Lung (tissue), 11 donors: ENCODE measurements at regions not wholly inside any gene's neighbourhood (a gene's known extent, or its start where the extent isn't known, plus 50 kb on each side); places are given as distances from the start of the nearest gene placed in this dataset.

ENCODE experiments used
- ATAC-seq: fragments of 200-7000 bp; cut with Tn5 transposase; one replicate; pipeline ENCODE4 v1.9.1; 2020; ENCODE audit warnings: moderate number of reproducible peaks; ENCODE audit not compliant: insufficient read depth, low FRiP score
- DNase-seq, 3 donors: peaks; one replicate each; pipeline ENCODE4 v3.0.0-alpha.2; 2013 to 2017
- H3K27ac ChIP-seq, 2 donors: one replicate each; pipeline ENCODE4 v1.5.1; 2013; ENCODE audit warnings: mild to moderate bottlenecking in 2 of 2, moderate library complexity in 2 of 2, control low read depth in 1 of 2, inconsistent platforms in 1 of 2, low read depth in 1 of 2, low read length in 1 of 2
- H3K27me3 ChIP-seq, 3 donors: one replicate each; pipeline ENCODE4 v1.5.1; 2013; ENCODE audit warnings: low read length in 2 of 3; ENCODE audit not compliant: control insufficient read depth in 3 of 3, insufficient read depth in 3 of 3
- H3K36me3 ChIP-seq, 4 donors: one replicate each; pipeline ENCODE4 v1.5.1; 2013; ENCODE audit warnings: low read length in 4 of 4, mild to moderate bottlenecking in 1 of 4, moderate library complexity in 1 of 4; ENCODE audit not compliant: control insufficient read depth in 4 of 4, insufficient read depth in 4 of 4
- H3K4me1 ChIP-seq, 5 donors: one replicate each; pipeline ENCODE4 v1.5.1; 2013; ENCODE audit warnings: low read length in 5 of 5, mild to moderate bottlenecking in 2 of 5, moderate library complexity in 1 of 5; ENCODE audit not compliant: control insufficient read depth in 5 of 5, insufficient read depth in 5 of 5
- H3K4me3 ChIP-seq: one replicate; pipeline ENCODE4 v1.5.1; 2013; ENCODE audit warnings: mild to moderate bottlenecking, control low read depth, moderate library complexity
- H3K9ac ChIP-seq, 2 donors: one replicate each; pipeline ENCODE4 v1.5.1; 2013; ENCODE audit warnings: low read length in 2 of 2, control low read depth in 1 of 2; ENCODE audit not compliant: insufficient read depth in 1 of 2
- H3K9me3 ChIP-seq, 4 donors: one replicate each; pipeline ENCODE4 v1.5.1; 2013; ENCODE audit warnings: low read length in 3 of 4, mild to moderate bottlenecking in 1 of 4, moderate library complexity in 1 of 4; ENCODE audit not compliant: control insufficient read depth in 4 of 4, insufficient read depth in 3 of 4
- CTCF ChIP-seq: IDR thresholded peaks from 2 replicates; pipeline ENCODE4 v1.5.1; 2012; ENCODE audit warnings: mild to moderate bottlenecking; ENCODE audit errors: control extremely low read depth, extremely low read depth
- WGBS, 2 donors: extraction: QIAGEN DNeasy Blood & Tissue Kit; methylation state at CpG; one replicate each; pipeline ENCODE4 v1.1.7; 2013; 5-methylcytosine and 5-hydroxymethylcytosine counted together
- donor health status: control.
- donor health status: control.
- donor health status: Bipolar disorder and iron deficiency.
- donor health status: healthy.
- donor health status: DM: yes; HTN: yes; CAD: no.

- no peak for ATAC-seq
- H3K4me1 ChIP-seq, result no peaks in the 10 kb centered on the region
- no peak overlapping the region for H3K9ac ChIP-seq
- no peak overlapping the region for H3K4me3 ChIP-seq
- no peak for TF ChIP-seq CTCF
- H3K27ac ChIP-seq, result no peak overlapping the region
- WGBS, 2 donors, result 62 to 63% methylated on average over 3 of the region's 3 CpGs
- H3K27me3 ChIP-seq, result peaks cover 0 to 14% (median 3%) of the 10 kb centered on the region in 3 donors
- H3K9me3 ChIP-seq, result no peaks in the 10 kb centered on the region
- no peaks in the 10 kb centered on the region for H3K36me3 ChIP-seq
- DNase-seq, result no peak
These were observed 70.6 kb upstream of the AK4 start for GRCh38 chr1:65077369-65077768.

GRCh38 chr1:65079941-65080340 lies 68.1 kb upstream of the AK4 start:
- WGBS, 2 donors, result 79 to 80% methylated on average over 5 of the region's 5 CpGs
- no peak for ATAC-seq

GRCh38 chr1:65082346-65083040 lies 65.5 kb upstream of the AK4 start:
- Histone ChIP-seq H3K9ac (no peak overlapping the region), H3K4me3 (no peak overlapping the region), H3K4me1 (no peaks in the 10 kb centered on the region), H3K9me3 (no peaks in the 10 kb centered on the region), H3K27ac (no peak overlapping the region), H3K27me3 (peaks cover 0 to 4% (median 3%) of the 10 kb centered on the region in 3 donors), H3K36me3 (no peaks in the 10 kb centered on the region)
- ATAC-seq (no peak), DNase-seq (no peak)
- 93 to 97% methylated on average over 6 of the region's 6 CpGs for WGBS, 2 donors
- no peak for TF ChIP-seq CTCF

More at GRCh38 chr1:65079941-65080340, 68.1 kb upstream of the AK4 start:
- Histone ChIP-seq H3K36me3 (no peaks in the 10 kb centered on the region), H3K27me3 (peaks cover 0 to 5% (median 3%) of the 10 kb centered on the region in 3 donors), H3K4me3 (no peak overlapping the region), H3K4me1 (no peaks in the 10 kb centered on the region), H3K27ac (no peak overlapping the region), H3K9me3 (no peaks in the 10 kb centered on the region), H3K9ac (no peak overlapping the region)
- TF ChIP-seq CTCF, result no peak
- DNase-seq, result no peak
